ENCODE measurements at regions not wholly inside any gene's neighbourhood (a gene's known extent, or its start where the extent isn't known, plus 50 kb on each side); places are given as distances from the start of the nearest gene placed in this dataset.

- DNase-seq (ENCODE audit: insufficient read length) (no peak), FAIRE-seq (no peak)
- TF ChIP-seq POLR2AphosphoS5 (IDR thresholded peaks at IDR 0.05; ENCODE audit: low read depth, low read length) (no peak), POLR2A (IDR thresholded peaks at IDR 0.05; ENCODE audit: low read depth, low read length) (no peak), TAF1 (IDR thresholded peaks at IDR 0.05; ENCODE audit: borderline replicate concordance, low read depth, low read length) (no peak)
Measured at GRCh38 chr21:15496911-15497310, 232.9 kb upstream of the USP25 start.

DNA sequence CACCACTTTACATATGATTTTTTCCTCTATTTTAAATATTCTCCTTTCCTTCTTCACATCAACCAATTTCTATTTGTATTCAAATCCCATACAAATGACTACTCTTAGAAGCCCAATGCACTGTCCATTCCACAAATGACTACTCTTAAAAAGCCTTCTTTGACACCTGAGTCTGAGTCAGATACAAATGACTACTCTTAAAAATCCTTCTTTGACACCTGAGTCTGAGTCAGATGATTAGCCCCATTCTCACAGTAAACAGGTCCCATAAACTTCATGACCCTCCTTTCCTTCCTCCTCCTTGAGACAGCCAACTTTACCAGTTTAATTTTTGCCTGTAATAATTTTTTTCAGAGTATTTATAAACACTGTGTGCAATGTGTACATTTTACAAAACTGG lies 231.3 kb upstream of the USP25 start:
- DNase-seq (ENCODE audit: insufficient read length) (no peak), FAIRE-seq (no peak)
- no peak for TF ChIP-seq POLR2A (IDR thresholded peaks at IDR 0.05; ENCODE audit: low read depth, low read length)
- TF ChIP-seq POLR2AphosphoS5 (IDR thresholded peaks at IDR 0.05; ENCODE audit: low read depth, low read length): no peak
- TF ChIP-seq TAF1 (IDR thresholded peaks at IDR 0.05; ENCODE audit: borderline replicate concordance, low read depth, low read length): no peak

- FAIRE-seq: no peak
Measured at GRCh38 chr21:15506086-15506485, 223.7 kb upstream of the USP25 start.

GRCh38 chr21:15508554-15508953 lies 221.2 kb upstream of the USP25 start:
- FAIRE-seq: no peak
- TF ChIP-seq POLR2A (IDR thresholded peaks at IDR 0.05; ENCODE audit: low read depth, low read length) (no peak), TAF1 (IDR thresholded peaks at IDR 0.05; ENCODE audit: borderline replicate concordance, low read depth, low read length) (no peak), POLR2AphosphoS5 (IDR thresholded peaks at IDR 0.05; ENCODE audit: low read depth, low read length) (no peak)
- no peak for DNase-seq (ENCODE audit: insufficient read length)

More at GRCh38 chr21:15506086-15506485, 223.7 kb upstream of the USP25 start:
- DNase-seq (ENCODE audit: insufficient read length): no peak
- TF ChIP-seq POLR2AphosphoS5 (IDR thresholded peaks at IDR 0.05; ENCODE audit: low read depth, low read length) (no peak), POLR2A (IDR thresholded peaks at IDR 0.05; ENCODE audit: low read depth, low read length) (no peak), TAF1 (IDR thresholded peaks at IDR 0.05; ENCODE audit: borderline replicate concordance, low read depth, low read length) (no peak)

DNA sequence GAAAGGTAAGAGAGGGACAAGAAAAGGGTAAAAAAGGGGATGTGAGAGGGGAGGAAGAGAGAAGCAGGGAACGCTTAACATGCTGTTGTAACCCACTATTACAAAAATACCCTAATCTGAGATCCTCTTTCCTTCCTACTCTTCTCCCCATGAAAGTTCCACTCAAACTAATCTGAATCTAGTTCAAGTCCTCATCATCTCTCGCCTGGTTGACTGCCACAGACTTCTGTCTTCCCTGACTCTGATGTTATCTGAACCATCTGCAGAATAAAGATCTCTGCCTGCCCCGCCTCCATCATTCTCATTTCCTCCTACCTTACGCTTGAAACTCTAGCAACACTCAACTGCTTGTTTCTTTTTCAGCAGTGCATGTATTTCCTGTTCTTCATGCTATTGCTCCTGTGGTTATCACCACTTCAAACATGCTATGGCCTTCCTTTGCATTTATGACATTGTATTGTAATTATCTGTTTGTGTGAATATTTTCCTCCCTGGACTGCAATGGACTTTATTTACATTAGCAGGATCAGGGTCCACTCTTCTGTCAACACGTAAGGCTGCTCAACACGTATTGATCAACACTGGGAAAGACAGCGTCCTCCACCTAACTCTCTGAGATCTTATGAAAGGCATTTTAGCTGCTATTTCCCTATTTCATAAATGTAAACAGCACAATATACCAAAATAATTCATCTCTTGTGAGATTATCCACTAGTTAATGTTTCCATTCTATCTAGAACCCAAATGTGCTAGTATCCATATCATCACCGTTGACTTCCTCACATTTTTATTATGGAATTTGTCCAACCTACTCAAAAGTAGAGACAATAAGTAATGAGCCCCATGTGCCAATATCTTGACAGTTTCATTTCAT lies 215.5 kb upstream of the USP25 start:
- DNase-seq (ENCODE audit: insufficient read length) (peak; percentile 10), FAIRE-seq (peak; percentile 97)
- TF ChIP-seq POLR2A (IDR thresholded peaks at IDR 0.05; ENCODE audit: low read depth, low read length) (no peak), TAF1 (IDR thresholded peaks at IDR 0.05; ENCODE audit: borderline replicate concordance, low read depth, low read length) (no peak), POLR2AphosphoS5 (IDR thresholded peaks at IDR 0.05; ENCODE audit: low read depth, low read length) (no peak)

- DNase-seq (ENCODE audit: insufficient read length) (no peak), FAIRE-seq (no peak)
- TF ChIP-seq TAF1 (IDR thresholded peaks at IDR 0.05; ENCODE audit: borderline replicate concordance, low read depth, low read length) (no peak), POLR2A (IDR thresholded peaks at IDR 0.05; ENCODE audit: low read depth, low read length) (no peak), POLR2AphosphoS5 (IDR thresholded peaks at IDR 0.05; ENCODE audit: low read depth, low read length) (no peak)
Measured at GRCh38 chr21:15515908-15516307, 213.9 kb upstream of the USP25 start.

- FAIRE-seq (no peak), DNase-seq (ENCODE audit: insufficient read length) (no peak)
- TF ChIP-seq POLR2A (IDR thresholded peaks at IDR 0.05; ENCODE audit: low read depth, low read length): no peak
- TF ChIP-seq TAF1 (IDR thresholded peaks at IDR 0.05; ENCODE audit: borderline replicate concordance, low read depth, low read length): no peak
- TF ChIP-seq POLR2AphosphoS5 (IDR thresholded peaks at IDR 0.05; ENCODE audit: low read depth, low read length): no peak
Measured at GRCh38 chr21:15517394-15517793, 212.4 kb upstream of the USP25 start.

DNA sequence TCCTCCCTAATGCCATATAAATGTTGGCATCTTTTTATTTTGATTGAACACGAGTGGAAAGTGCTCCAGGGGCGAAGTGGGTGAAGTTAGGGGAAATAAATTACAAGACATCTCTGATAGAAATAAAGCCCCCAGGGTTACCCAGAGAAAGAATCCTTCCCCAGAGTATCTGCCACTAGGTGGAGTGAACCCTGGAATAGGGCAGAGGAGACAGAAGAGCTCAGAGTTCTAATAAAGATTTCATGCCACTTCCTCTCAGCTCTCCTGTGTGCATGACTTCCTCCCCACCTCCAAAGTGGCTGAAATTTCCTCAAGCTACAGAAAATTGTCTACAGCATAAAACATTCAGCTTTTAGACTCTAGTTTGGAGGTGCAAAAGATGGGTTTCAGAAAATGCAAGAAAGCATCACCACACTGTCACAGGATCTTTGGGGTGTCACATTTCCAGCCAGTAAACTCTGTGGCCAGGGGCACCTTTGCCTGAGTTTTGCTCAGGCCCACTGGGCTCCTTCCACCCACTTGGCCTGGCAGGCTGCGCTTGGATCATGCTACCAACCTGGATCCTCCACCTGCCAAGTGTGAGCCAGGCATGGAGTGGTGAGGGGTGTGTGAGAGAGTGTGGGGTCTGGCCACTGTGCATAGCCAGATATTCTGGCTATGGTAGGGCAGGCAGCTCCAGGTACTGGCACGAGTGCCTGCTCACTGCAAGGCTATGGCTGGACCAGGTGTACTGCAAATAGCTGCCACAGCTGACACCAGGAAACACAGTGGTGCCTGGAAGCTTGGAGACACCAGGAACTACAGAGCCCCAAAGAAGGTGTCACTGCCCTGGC lies 208.8 kb upstream of the USP25 start:
- no peak for FAIRE-seq
- DNase-seq (ENCODE audit: insufficient read length): no peak
- no peak for TF ChIP-seq TAF1 (IDR thresholded peaks at IDR 0.05; ENCODE audit: borderline replicate concordance, low read depth, low read length)
- no peak for TF ChIP-seq POLR2A (IDR thresholded peaks at IDR 0.05; ENCODE audit: low read depth, low read length)
- no peak for TF ChIP-seq POLR2AphosphoS5 (IDR thresholded peaks at IDR 0.05; ENCODE audit: low read depth, low read length)

GRCh38 chr21:15521644-15522001 lies 208.2 kb upstream of the USP25 start:
- FAIRE-seq: no peak

DNA sequence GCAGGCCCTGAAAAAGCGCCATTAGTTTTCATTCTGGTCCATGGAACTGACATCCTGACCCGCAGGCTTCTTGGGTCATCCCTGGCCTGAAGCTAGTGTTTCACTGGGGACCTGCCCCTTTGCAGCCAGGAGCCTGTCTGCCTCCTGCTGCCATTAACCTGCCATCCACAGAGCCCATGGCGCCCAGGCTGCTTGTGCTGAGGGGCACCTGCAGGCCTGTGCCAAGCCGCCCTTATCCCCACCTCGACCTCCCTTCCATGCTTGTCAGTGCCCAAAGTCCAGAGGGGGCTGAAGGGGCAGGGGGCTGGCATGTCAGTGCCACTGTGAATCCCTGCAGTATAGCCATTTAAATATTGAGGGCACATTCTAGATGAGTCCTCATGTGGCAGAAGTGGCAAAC lies 207.6 kb upstream of the USP25 start:
- FAIRE-seq: no peak
- TF ChIP-seq POLR2AphosphoS5 (IDR thresholded peaks at IDR 0.05; ENCODE audit: low read depth, low read length) (no peak), POLR2A (IDR thresholded peaks at IDR 0.05; ENCODE audit: low read depth, low read length) (no peak), TAF1 (IDR thresholded peaks at IDR 0.05; ENCODE audit: borderline replicate concordance, low read depth, low read length) (no peak)

More at GRCh38 chr21:15521644-15522001, 208.2 kb upstream of the USP25 start:
- no peak for DNase-seq (ENCODE audit: insufficient read length)
- TF ChIP-seq POLR2AphosphoS5 (IDR thresholded peaks at IDR 0.05; ENCODE audit: low read depth, low read length) (no peak), TAF1 (IDR thresholded peaks at IDR 0.05; ENCODE audit: borderline replicate concordance, low read depth, low read length) (no peak), POLR2A (IDR thresholded peaks at IDR 0.05; ENCODE audit: low read depth, low read length) (no peak)

DNA sequence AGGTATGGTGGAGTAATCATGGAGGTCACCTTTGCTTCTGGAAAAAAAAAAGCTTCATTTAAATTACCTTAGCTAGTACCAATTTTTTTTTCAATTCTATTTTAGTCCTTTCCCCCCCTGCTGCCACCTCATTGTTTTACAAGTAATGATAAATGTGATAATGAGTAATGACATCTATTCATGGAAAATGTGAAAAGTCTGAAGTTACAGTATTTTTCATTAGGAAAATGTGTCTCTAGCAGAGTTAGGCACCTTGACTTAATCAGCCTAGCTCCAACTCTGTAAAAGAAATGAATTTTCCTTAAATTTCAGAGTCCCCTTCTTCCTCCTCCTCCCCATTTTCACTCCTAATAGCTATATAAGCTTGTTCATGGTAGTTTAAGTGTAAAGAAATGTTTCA lies 204.9 kb upstream of the USP25 start:
- TF ChIP-seq POLR2AphosphoS5 (IDR thresholded peaks at IDR 0.05; ENCODE audit: low read depth, low read length) (no peak), POLR2A (IDR thresholded peaks at IDR 0.05; ENCODE audit: low read depth, low read length) (no peak), TAF1 (IDR thresholded peaks at IDR 0.05; ENCODE audit: borderline replicate concordance, low read depth, low read length) (no peak)
- no peak for FAIRE-seq
- no peak for DNase-seq (ENCODE audit: insufficient read length)

More for the DNA sequence above, 207.6 kb upstream of the USP25 start:
- DNase-seq (ENCODE audit: insufficient read length): no peak

Data from GM12892 (cell line).